NCI-H2107 treated with DMSO at 0.1 percent for 48 hours (cell line): ENCODE measurements at regions not wholly inside any gene's neighbourhood (a gene's known extent, or its start where the extent isn't known, plus 50 kb on each side); places are given as distances from the start of the nearest gene placed in this dataset.
A peak's percentile ranks its signal among the peaks of the same experiment; 100 is the strongest.

Experiments used
- DNase-seq: peaks from one replicate; lab custom pipeline; 2025; ENCODE audit not compliant: unreplicated experiment; lab: John Stamatoyannopoulos, UW

DNA sequence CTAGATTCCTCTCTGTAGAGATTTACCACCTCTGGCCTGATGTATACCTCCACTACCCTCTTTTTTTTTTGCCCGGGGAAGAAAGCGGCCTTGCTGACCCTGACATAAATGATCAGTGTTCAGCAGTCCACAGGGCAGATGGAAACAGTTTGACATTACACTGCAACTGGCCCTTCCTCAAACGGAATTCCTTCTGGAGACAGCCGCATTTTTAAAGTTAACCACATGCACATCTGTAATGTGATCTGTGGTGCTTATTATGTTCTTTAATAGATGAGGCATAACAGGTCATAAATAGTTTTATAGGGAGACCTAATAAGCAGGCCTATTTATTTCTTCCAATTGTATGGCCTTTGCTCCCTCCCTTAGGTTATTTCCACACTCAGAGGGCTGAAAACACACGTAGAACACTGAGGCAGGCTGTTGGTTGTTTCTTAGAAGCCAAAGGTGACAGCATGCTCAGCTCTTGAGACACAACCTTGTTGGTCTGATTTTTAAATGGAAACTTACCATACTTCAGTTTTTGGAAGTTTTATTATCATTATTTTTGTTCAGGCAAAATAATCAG, 84.0 kb upstream of the APC start:
- no peak for DNase-seq

DNA sequence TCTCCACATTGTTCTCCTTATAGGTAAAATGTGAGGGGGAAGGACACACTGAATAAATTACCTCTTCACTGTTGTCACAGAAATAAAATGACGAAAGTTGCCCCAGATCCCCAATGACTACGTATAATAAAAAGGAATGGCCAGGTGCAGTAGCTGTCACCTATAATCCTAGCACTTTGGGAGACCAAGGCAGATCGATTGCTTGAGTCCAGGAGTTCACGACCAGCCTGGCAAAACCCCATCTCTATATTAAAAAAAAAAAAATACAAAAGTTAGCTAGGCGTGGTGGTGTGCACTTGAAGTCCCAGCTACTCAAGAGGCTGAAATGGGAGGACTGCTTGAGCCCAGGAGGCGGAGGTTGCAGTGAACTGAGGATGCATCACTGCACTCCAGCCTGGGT, 82.2 kb upstream of the APC start:
- no peak for DNase-seq

DNA sequence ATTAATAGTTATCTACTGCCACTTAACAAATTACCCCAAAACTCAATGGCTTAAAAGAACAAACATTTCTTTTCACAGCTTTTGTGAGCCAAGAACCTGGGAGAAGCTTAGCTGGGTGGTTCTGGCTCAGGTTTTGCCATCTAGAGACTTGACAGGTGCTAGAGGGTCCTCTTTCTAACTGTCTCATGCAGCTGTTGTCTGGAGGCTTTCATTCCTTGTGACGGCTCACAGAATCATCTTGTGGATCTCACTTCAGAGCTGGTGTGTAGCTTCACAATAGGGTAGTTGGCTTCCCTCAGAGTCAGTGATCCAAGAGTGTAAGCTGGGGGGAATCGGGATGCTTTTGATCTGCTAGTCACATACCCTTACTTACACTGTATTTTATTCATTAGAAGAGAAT, 81.2 kb upstream of the APC start:
- DNase-seq, result no peak

DNA sequence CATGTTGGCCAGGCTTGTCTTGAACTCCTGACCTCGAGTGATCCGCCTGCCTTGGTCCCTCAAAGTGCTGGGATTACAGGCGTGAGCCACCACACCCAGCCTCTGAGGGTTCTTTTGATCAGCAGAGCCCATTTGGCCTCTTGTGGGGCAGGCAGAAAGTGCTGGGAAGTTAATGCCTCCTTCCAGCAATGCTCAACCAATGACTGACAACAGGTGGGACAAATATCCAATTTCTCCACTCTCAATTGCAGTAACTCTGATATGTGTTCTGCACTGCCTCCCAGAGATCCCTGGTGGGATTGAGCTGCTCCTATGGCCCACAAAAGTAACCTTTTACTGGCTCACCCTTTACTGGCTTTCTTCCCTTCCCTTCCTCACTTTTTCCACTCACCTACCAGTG, 79.9 kb upstream of the APC start:
- peak; percentile 5 for DNase-seq

DNA sequence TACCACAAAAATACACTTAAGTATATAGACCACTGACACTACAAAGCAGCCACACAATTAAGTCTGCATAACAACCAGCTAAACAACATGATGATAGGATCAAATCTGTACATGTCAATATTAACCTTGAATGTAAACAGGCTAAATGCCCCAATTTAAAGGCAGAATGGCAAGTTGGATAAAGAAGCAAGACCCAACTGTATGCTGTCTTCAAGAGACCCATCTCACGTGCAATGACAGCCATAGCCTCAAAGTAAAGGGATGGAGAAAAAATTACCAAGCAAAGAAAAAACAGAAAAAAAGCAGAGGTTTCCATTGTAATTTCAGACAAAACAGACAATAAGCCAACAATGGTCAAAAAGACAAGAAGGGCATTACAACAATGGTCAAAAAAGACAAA, 77.3 kb upstream of the APC start:
- no peak for DNase-seq

DNA sequence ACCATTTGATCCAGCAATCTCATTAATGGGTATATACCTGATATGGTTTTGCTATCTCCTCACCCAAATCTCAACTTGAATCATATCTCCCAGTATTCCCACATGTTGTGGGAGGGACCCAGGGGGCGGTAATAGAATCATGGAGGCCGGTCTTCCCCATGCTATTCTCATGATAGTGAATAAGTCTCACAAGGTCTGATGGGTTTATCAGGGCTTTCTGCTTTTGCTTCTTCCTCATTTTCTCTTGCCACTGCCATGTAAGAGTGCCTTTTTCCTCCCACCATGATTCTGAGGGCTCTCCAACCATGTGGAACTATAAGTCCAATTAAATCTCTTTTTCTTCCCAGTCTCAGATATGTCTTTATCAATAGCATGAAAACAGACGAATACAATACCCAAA, 74.5 kb upstream of the APC start:
- no peak for DNase-seq

DNA sequence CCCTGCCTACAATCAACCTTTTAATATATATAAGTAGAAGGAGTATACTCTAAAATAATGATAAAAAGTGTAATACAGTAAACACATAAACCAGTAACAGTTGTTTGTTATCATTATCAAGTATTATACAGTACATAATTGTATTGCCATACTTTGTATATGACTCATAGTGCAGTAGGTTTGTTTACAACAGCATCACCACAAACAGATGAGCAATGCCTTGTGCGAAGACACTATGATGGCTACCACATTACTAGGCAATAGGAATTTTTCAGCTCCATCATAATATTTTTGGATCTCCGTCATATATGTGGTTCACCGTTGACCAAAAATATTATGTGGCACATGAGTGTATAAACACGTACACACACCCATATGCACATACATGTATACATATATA, 69.7 kb upstream of the APC start:
- DNase-seq, result no peak

DNA sequence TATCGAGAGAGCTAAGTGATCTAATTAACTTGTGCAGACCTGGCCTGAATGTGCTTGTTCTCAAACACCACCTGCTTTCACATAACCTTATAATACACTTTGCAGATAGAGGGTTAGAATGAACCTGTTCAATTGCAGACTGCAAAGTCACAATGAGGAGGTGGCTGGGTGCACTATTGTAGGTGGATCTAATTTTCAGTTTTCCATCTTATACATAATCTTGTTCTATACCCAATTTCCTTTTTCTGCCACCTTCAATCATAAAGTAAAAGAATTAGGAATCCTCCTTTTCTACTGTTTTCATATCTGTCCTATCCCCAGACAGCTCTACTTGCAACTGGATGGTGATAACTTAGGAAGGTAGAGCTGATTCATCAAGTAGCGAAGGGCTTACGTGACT, 68.8 kb upstream of the APC start:
- no peak for DNase-seq

DNA sequence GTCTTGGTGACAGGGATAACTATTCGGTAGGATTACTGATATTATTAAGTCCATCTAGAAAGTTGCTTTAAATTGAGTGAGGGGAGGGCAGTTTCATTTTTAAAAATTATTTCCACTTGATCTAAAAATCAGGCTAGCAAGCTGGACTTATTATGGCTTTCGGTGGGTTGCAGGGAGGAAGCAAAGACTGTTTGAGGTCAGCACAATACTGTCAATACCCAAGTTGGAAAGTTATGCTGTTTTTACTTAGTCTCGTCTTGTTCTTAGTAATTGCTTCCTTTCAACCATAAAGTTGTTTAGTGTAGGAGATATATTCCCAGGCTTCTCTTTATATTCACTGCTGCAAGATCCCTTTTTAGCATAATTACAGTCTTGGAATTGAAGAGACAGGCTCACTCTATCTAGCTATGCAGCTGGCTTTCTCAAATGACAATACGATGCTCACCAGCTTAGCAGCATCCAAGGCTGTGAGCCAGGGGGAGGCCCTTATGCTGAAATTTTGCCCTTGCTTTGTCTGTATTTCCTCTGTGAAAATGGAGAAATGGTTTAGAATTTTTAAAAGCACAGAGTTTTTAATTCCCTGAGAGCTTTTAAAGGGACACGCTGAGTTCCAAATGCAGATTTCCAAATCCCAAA, 68.2 kb upstream of the APC start:
- no peak for DNase-seq

DNA sequence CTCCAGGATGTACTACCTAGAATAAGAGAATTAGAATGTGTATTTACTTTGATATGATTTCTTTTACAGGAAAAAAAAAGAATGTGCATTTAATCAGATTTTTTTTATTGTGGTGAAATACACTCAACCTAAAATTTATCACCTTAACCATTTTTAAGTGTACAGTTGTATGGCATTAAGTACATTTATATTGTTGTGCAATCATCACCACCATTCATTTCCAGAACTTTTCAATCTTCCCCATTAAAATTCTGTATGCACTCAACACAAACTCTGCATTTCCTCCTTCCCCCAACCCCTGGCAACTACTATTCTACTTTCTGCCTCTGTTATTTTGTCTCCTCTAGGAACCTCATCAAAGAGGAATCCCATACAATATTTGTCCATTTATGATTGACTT, 66.0 kb upstream of the APC start:
- DNase-seq, result no peak

DNA sequence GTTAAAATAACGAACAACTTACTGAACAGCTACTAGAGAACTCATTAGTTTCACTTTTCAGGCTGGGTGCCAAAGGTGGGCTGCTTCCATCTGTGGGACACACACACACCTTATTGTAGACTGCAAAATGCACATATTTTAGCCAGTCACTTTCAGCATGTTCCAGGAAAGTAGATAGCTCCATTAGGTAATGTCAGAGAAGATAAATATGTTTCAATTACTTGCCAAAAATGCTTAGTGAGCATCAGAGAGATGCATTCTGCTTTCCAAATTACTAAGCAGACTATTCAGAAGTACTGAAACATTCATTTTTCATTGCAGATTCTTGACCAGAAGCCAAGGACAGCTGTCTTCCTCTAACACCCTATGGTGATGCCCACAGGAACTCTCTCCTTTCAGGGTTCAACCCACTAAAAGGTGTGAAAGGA, 56.2 kb upstream of the APC start:
- no peak for DNase-seq

DNA sequence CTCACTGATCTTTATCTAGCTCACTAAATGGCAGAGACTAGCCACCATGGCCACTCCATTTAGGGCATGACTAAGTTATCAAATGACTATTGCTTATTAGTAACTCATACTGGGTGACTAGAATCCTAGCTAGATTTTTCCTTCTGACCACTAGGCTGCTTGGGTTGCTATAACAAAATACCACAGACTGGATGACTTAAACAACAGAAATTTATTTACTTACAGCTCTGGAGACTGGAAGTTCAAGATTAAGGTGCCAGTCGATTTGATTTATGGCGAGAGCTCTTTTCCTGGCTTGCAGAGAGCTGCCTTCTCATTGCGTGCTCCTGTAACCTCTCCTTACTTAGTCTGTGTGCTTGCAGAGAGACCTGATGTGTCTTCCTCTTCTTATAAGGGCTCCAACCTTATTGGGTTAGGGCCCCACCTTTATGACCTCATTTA, 55.0 kb upstream of the APC start:
- DNase-seq, result no peak

DNA sequence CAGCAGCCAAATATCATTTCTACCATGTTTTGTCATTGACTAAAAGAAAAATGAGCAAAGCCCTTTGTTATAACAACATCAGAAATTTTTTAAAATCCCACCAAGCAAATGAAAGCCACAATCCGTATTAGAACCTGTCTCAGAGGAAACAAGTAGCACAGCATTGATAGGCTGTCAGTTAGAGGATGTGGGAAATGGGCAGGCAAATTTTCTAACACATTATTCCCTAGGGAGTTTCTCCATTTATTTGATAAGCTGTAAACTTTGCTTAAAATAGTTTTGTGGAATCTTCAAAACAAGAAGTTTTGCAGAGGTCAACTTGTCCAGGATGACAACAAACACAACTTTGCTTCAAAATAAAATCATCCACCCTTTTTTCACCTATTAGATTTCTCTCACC, 53.6 kb upstream of the APC start:
- DNase-seq, result no peak

DNA sequence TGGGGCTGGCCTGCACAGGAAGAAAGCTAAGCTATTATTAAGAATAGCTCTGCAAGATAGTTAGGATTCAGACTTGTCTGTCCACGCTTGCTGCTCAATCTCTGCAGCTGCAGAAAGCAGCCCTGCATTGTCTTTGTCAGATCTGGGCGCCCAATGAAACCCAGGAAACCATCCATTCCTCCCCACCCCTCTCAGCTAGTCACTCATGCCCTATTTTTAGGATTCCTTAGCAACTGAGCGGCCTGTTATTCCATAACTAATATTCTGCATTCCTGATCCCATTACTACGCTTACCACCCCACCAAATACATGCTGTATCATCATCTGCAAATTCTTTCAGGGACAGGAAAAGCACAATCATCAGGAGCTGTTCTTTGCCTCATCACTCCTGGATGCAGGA, 52.9 kb upstream of the APC start:
- no peak for DNase-seq

DNA sequence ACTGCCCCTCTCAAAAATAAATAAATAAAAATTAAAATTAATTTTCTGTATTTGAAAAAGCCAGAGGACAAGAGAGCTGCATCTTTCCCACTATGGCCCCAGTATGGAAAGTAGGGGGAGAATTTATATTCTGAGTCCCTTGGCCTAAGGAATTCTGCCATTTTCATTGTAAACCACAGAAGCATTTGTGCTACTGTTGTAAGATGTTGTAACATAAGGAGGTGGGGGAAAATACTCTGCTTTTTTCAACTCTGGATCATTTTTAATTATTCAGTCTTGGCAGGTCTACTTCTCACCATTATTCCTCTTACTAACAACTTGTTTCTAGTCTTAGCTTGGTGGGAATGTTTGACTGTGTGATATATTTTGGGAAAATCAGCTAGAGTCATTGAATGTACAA, 52.3 kb upstream of the APC start:
- no peak for DNase-seq

DNA sequence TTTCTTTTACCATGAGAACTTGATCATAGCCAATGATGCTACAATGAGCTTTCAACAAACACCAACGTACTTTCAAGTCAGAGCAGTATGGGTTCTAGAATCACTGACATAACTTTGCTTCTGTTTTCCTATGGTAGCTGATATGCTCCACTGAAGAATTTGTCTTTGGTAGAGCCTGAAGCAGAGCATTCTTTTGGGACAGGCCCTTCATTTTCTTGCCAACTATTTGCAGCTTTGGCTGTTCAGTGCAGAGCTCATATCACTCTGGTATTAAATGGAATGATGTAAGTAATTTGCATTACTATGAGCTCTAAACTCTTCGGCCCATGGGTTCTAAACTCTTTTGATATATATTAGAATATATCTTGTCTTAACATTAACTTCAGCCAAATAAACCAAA, 51.8 kb upstream of the APC start:
- DNase-seq, result no peak

DNA sequence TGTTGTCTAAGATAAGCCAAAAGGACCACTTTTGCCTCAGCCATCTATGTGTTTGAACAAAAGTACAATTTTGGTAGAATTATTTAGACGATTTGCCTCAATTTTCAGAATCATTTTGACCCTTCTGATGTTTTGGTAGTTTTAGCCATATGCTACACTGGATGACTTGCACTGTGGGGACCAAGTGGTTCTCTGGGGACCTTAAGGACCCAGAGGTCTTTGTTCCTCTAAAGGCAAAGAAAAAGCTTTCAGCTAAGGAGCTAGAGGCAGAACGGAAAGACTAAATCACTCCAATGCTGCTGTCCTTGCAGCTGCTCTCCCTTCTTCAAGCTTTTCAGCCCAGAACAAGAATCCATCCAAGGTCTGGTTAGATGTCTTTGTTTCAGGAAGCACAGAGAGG, 51.0 kb upstream of the APC start:
- DNase-seq, result no peak

DNA sequence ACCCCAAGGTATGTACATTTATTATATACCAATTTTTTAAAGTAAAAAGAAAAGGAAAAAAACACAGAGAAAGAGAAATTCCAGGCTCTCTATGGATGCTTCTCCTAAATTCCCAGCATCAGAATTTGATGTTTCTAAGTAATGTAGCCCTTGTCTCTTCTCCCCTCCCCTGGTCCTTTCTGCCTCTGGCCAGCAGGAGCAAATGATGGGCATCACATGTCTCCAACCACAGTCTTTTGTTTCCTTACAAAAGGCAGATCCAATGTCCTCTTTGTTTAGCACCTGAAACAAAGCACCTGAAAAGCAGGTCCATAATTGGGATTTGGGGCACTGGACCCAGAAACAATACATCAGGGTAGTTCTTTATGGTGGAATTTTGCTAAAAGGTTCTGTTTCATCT, 50.4 kb upstream of the APC start:
- DNase-seq, result no peak
